Mononuclear cell (primary cell): ENCODE measurements at regions not wholly inside any gene's neighbourhood (a gene's known extent, or its start where the extent isn't known, plus 50 kb on each side); places are given as distances from the start of the nearest gene placed in this dataset.

Experiments
- H3K27me3 ChIP-seq: 2 replicates; pipeline ENCODE4 v1.6.0; 2011; ENCODE audit warnings: low read length, control low read depth; ENCODE audit not compliant: insufficient read depth
- H3K4me1 ChIP-seq: 2 replicates; pipeline ENCODE4 v1.5.1; 2011; ENCODE audit warnings: mild to moderate bottlenecking, low read length, control low read depth; ENCODE audit not compliant: insufficient read depth
- H3K4me3 ChIP-seq: 2 replicates; pipeline ENCODE4 v1.5.1; 2011; ENCODE audit warnings: mild to moderate bottlenecking, low read length, moderate library complexity
- H3K9me3 ChIP-seq: 2 replicates; pipeline ENCODE4 v1.5.1; 2011; ENCODE audit warnings: low read depth, mild to moderate bottlenecking, control low read depth, low read length

DNA sequence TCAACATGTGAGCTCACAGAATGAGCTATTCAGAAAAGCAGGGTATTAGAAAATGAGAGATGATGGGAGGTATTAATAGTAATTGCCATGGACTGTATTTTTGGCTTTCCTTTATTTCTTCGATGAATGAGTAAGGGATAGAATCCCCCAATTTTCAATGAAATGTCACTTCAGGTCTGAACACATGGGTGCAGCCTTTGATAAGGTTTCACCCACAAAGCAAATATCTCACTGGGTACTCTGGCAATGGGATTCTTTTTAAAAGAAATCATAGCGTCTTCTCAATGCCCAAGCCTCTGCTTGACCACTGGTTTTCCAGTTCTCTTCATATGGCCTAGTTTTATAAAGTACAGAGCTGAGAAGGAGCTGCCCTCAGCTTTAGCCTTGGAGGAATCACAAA is 610.5 kb upstream of the FANCL start:
- Histone ChIP-seq H3K4me3 (no peak overlapping the region), H3K27me3 (no peaks in the 10 kb centered on the region), H3K9me3 (no peaks in the 10 kb centered on the region), H3K4me1 (no peaks in the 10 kb centered on the region)

- Histone ChIP-seq H3K4me1 (no peaks in the 10 kb centered on the region), H3K4me3 (no peak overlapping the region), H3K9me3 (no peaks in the 10 kb centered on the region), H3K27me3 (no peaks in the 10 kb centered on the region)
Measured at GRCh38 chr2:58845011-58845410, 603.9 kb upstream of the FANCL start.

GRCh38 chr2:58842501-58843155 is 601.5 kb upstream of the FANCL start:
- Histone ChIP-seq H3K4me1 (no peaks in the 10 kb centered on the region), H3K9me3 (no peaks in the 10 kb centered on the region), H3K4me3 (no peak overlapping the region), H3K27me3 (no peaks in the 10 kb centered on the region)

- Histone ChIP-seq H3K4me1 (no peaks in the 10 kb centered on the region), H3K27me3 (no peaks in the 10 kb centered on the region), H3K9me3 (peaks cover 4% of the 10 kb centered on the region), H3K4me3 (no peak overlapping the region)
Measured at GRCh38 chr2:58834404-58834803, 593.3 kb upstream of the FANCL start.

GRCh38 chr2:58826795-58827194 is 585.7 kb upstream of the FANCL start:
- Histone ChIP-seq H3K27me3 (no peaks in the 10 kb centered on the region), H3K4me1 (no peaks in the 10 kb centered on the region), H3K4me3 (no peak overlapping the region), H3K9me3 (peaks cover 27% of the 10 kb centered on the region)

GRCh38 chr2:58812771-58813344 is 571.7 kb upstream of the FANCL start:
- no peaks in the 10 kb centered on the region for H3K27me3 ChIP-seq
- no peaks in the 10 kb centered on the region for H3K4me1 ChIP-seq
- no peak overlapping the region for H3K4me3 ChIP-seq
- H3K9me3 ChIP-seq = no peaks in the 10 kb centered on the region

DNA sequence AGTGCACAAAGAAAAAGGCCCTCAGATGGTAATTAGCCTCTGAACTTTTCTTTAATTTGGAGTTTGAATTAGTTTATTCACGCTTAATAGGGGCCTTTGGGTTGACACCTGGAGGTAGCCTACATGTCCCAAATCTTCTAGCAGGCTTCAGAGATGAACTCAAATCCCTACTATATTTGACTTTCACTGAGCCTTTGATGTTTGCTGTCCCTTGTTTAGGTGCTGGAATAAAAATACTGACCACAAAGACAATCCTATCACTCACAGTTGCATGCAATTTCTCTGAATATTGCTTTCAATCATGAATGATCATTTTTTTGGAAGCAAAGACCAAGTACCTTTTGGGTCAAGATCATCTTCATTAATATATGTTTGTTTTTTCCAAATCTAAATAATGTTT is 564.0 kb upstream of the FANCL start:
- Histone ChIP-seq H3K4me1 (no peaks in the 10 kb centered on the region), H3K4me3 (no peak overlapping the region), H3K27me3 (no peaks in the 10 kb centered on the region), H3K9me3 (no peaks in the 10 kb centered on the region)

GRCh38 chr2:58803192-58803591 is 562.1 kb upstream of the FANCL start:
- H3K4me3 ChIP-seq = no peak overlapping the region
- H3K9me3 ChIP-seq = no peaks in the 10 kb centered on the region
- H3K4me1 ChIP-seq = no peaks in the 10 kb centered on the region
- H3K27me3 ChIP-seq = no peaks in the 10 kb centered on the region

DNA sequence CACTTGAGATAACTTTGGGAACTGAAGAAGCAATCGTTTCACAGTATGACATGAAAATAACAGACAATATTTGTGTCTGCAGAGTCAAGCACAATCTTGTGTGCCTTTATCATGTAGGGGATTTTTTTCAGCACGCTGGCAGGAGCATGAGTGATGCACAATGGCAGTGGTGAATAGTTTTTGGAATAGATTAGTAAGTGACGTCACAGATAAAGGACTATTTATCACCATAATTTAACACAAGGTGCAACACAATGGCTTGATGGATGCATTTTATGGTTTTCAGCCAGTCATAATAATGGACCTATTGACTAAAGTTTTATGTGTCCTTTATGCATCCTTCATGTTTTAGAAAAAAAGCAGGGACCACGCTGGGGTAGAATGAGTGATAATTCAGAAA is 559.8 kb upstream of the FANCL start:
- Histone ChIP-seq H3K4me1 (no peaks in the 10 kb centered on the region), H3K27me3 (no peaks in the 10 kb centered on the region), H3K9me3 (no peaks in the 10 kb centered on the region), H3K4me3 (no peak overlapping the region)

GRCh38 chr2:58798676-58799208 is 557.6 kb upstream of the FANCL start:
- H3K9me3 ChIP-seq = no peaks in the 10 kb centered on the region
- no peaks in the 10 kb centered on the region for H3K4me1 ChIP-seq
- no peaks in the 10 kb centered on the region for H3K27me3 ChIP-seq
- no peak overlapping the region for H3K4me3 ChIP-seq

GRCh38 chr2:58796239-58796910 is 555.2 kb upstream of the FANCL start:
- H3K4me3 ChIP-seq = no peak overlapping the region
- no peaks in the 10 kb centered on the region for H3K9me3 ChIP-seq
- no peaks in the 10 kb centered on the region for H3K4me1 ChIP-seq
- no peaks in the 10 kb centered on the region for H3K27me3 ChIP-seq

DNA sequence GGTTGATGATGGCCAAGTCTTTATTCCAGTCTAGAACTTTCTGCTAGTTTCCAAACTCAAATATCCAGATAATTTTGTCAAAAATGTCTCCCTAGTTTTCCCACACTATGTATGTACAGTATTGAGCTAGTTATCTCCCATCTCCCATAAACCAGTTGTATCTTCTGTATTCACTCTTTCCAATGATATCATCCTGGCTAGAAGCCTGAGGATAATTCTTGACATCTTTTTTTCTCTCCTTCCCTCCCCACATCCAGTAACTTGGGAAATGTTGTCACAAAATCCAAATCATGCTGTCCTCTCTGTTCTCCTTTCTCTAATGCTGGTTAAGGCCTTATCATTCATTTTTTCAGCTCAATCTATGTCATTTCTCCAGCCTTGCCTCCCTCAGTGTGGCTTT is 553.8 kb upstream of the FANCL start:
- H3K4me3 ChIP-seq = no peak overlapping the region
- no peaks in the 10 kb centered on the region for H3K9me3 ChIP-seq
- no peaks in the 10 kb centered on the region for H3K4me1 ChIP-seq
- H3K27me3 ChIP-seq = no peaks in the 10 kb centered on the region

GRCh38 chr2:58794103-58794502 is 553.0 kb upstream of the FANCL start:
- no peaks in the 10 kb centered on the region for H3K27me3 ChIP-seq
- no peaks in the 10 kb centered on the region for H3K4me1 ChIP-seq

GRCh38 chr2:58788402-58788801 is 547.3 kb upstream of the FANCL start:
- Histone ChIP-seq H3K4me1 (no peaks in the 10 kb centered on the region), H3K27me3 (no peaks in the 10 kb centered on the region), H3K9me3 (no peaks in the 10 kb centered on the region)

More at GRCh38 chr2:58794103-58794502, 553.0 kb upstream of the FANCL start:
- Histone ChIP-seq H3K4me3 (no peak overlapping the region), H3K9me3 (no peaks in the 10 kb centered on the region)

DNA sequence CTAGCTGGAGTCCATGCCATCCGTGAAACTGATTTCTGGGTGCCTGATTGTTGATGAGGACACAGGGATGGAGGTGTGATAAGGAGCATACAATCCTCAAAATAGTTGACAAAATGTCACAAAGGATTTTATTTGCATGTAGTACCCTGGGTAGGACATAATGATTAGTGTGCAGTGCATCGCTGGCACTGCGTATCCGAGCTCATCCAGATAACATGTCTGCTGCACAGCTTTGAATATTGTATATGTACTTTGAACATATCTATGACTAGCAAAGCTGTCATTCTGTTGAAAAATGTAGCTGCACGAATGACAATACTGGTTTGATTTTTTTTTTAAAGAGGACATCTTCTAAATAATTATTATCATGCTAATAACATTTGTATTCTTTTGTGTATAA is 529.7 kb upstream of the FANCL start:
- Histone ChIP-seq H3K4me1 (peaks cover 4% of the 10 kb centered on the region), H3K27me3 (no peaks in the 10 kb centered on the region), H3K9me3 (no peaks in the 10 kb centered on the region), H3K4me3 (no peak overlapping the region)

More at GRCh38 chr2:58788402-58788801, 547.3 kb upstream of the FANCL start:
- H3K4me3 ChIP-seq = no peak overlapping the region
